ENCODE measurements at regions not wholly inside any gene's neighbourhood (a gene's known extent, or its start where the extent isn't known, plus 50 kb on each side); places are given as distances from the start of the nearest gene placed in this dataset.

GRCh38 chr2:84323890-84324289 lies 135.2 kb downstream of the SUCLG1 start:
- Histone ChIP-seq H3K27me3 (no peaks in the 10 kb centered on the region), H3K36me3 (no peaks in the 10 kb centered on the region), H3K27ac (no peak overlapping the region), H3K4me3 (no peak overlapping the region), H3K4me1 (no peaks in the 10 kb centered on the region), H3K9me3 (no peaks in the 10 kb centered on the region)
- intact Hi-C loops (cut with DNase I; ENCODE audit: low total_unique reads) = loop anchor here (5.0 kb wide), 1 partner anchor 187 kb away; no protein-coding TSS in a partner anchor
- DNase-seq (ENCODE audit: low spot score in 2 of 2) = no peak
- no peak for TF ChIP-seq POLR2A (IDR thresholded peaks at IDR 0.05)

GRCh38 chr2:84320940-84321339 lies 138.1 kb downstream of the SUCLG1 start:
- Histone ChIP-seq H3K36me3 (no peaks in the 10 kb centered on the region), H3K4me3 (no peak overlapping the region), H3K27ac (no peak overlapping the region), H3K27me3 (no peaks in the 10 kb centered on the region), H3K4me1 (no peaks in the 10 kb centered on the region), H3K9me3 (no peaks in the 10 kb centered on the region)
- no peak for TF ChIP-seq POLR2AphosphoS5 (IDR thresholded peaks at IDR 0.05)
- no peak for DNase-seq (ENCODE audit: low spot score in 2 of 2)
- intact Hi-C loops (cut with DNase I; ENCODE audit: low total_unique reads) = loop anchor here (5.0 kb wide), 1 partner anchor 184 kb away; no protein-coding TSS in a partner anchor

- intact Hi-C loops (cut with DNase I; ENCODE audit: low total_unique reads) = no loop called here
- Histone ChIP-seq H3K27ac (no peak overlapping the region), H3K36me3 (no peaks in the 10 kb centered on the region), H3K4me3 (no peak overlapping the region), H3K4me1 (no peaks in the 10 kb centered on the region), H3K9me3 (no peaks in the 10 kb centered on the region), H3K27me3 (no peaks in the 10 kb centered on the region)
- DNase-seq (ENCODE audit: low spot score in 2 of 2) = no peak
- TF ChIP-seq CTCF (IDR thresholded peaks at IDR 0.05) (no peak), POLR2A (IDR thresholded peaks at IDR 0.05) (no peak), POLR2AphosphoS5 (IDR thresholded peaks at IDR 0.05) (no peak)
Observed at GRCh38 chr2:84319581-84319980, 139.5 kb downstream of the SUCLG1 start.

- H3K4me1 ChIP-seq = no peaks in the 10 kb centered on the region
- DNase-seq (ENCODE audit: low spot score in 2 of 2) = no peak
- no peaks in the 10 kb centered on the region for H3K9me3 ChIP-seq
- no peaks in the 10 kb centered on the region for H3K36me3 ChIP-seq
- no peak for TF ChIP-seq POLR2A (IDR thresholded peaks at IDR 0.05)
- no peak for TF ChIP-seq CTCF (IDR thresholded peaks at IDR 0.05)
- no peak for TF ChIP-seq POLR2AphosphoS5 (IDR thresholded peaks at IDR 0.05)
- no peak overlapping the region for H3K4me3 ChIP-seq
- H3K27ac ChIP-seq = no peak overlapping the region
- H3K27me3 ChIP-seq = no peaks in the 10 kb centered on the region
- intact Hi-C loops (cut with DNase I; ENCODE audit: low total_unique reads) = no loop called here
Observed at GRCh38 chr2:84317135-84317534, 141.9 kb downstream of the SUCLG1 start.

GRCh38 chr2:84314901-84315330 lies 144.2 kb downstream of the SUCLG1 start:
- Histone ChIP-seq H3K4me3 (no peak overlapping the region), H3K27ac (no peak overlapping the region), H3K36me3 (no peaks in the 10 kb centered on the region), H3K4me1 (no peaks in the 10 kb centered on the region), H3K9me3 (no peaks in the 10 kb centered on the region), H3K27me3 (no peaks in the 10 kb centered on the region)
- intact Hi-C loops (cut with DNase I; ENCODE audit: low total_unique reads) = no loop called here
- DNase-seq (ENCODE audit: low spot score in 2 of 2) = peak; percentile 63 to 82
- peak; percentile 51 to 80 (median 64) for TF ChIP-seq CTCF (IDR thresholded peaks at IDR 0.05)
- no peak for TF ChIP-seq POLR2A (IDR thresholded peaks at IDR 0.05)

- Histone ChIP-seq H3K4me3 (no peak overlapping the region), H3K27me3 (no peaks in the 10 kb centered on the region), H3K36me3 (no peaks in the 10 kb centered on the region), H3K9me3 (no peaks in the 10 kb centered on the region), H3K27ac (no peak overlapping the region), H3K4me1 (no peaks in the 10 kb centered on the region)
- no peak for TF ChIP-seq CTCF (IDR thresholded peaks at IDR 0.05)
- no peak for TF ChIP-seq POLR2A (IDR thresholded peaks at IDR 0.05)
- no peak for TF ChIP-seq POLR2AphosphoS5 (IDR thresholded peaks at IDR 0.05)
- DNase-seq (ENCODE audit: low spot score in 2 of 2) = no peak
- intact Hi-C loops (cut with DNase I; ENCODE audit: low total_unique reads) = no loop called here
Observed at GRCh38 chr2:84314250-84314649, 144.8 kb downstream of the SUCLG1 start.

Measured in breast epithelium (tissue), 4 donors.